H1 (cell line): ENCODE measurements at regions not wholly inside any gene's neighbourhood (a gene's known extent, or its start where the extent isn't known, plus 50 kb on each side); places are given as distances from the start of the nearest gene placed in this dataset.

Experiments used
- CTCF ChIA-PET: fragments of 300-600 bp; sonication (Branson Sonifier 250); formaldehyde crosslinking; loops from one replicate; lab custom pipeline; 2021; ENCODE audit not compliant: partially characterized antibody; lab: Charles Lee
- POLR2A ChIA-PET: fragments of 300-600 bp; sonication (Branson Sonifier 250); formaldehyde crosslinking; loops from one replicate; lab custom pipeline; 2021; ENCODE audit warnings: inconsistent platforms; ENCODE audit not compliant: partially characterized antibody; lab: Charles Lee
- DNase-seq, 2 experiments: peaks; one replicate each; pipeline versions ENCODE4 v3.0.0 to v3.0.0-alpha.2; 2010 to 2022; ENCODE audit warnings: low spot score in 2 of 2, low read depth in 1 of 2, mixed read lengths in 1 of 2
- FAIRE-seq: peaks from 2 replicates; lab custom pipeline; 2011; peaks lifted over from hg19 to GRCh38; lab: Jason Lieb, UNC
- H2AFZ ChIP-seq: 2 replicates; pipeline ENCODE4 v1.8.1; 2012; ENCODE audit warnings: low read length, inconsistent platforms
- H2AK5ac ChIP-seq: 2 replicates; pipeline ENCODE4 v1.6.1; 2013; ENCODE audit warnings: low read depth, low read length
- H2BK120ac ChIP-seq: replicated peaks from 2 replicates; pipeline ENCODE3; 2013; ENCODE audit warnings: low read depth, low read length, inconsistent platforms
- H2BK12ac ChIP-seq: 2 replicates; pipeline ENCODE4 v1.6.1; 2013; ENCODE audit warnings: low read depth, low read length
- H2BK15ac ChIP-seq: 2 replicates; pipeline ENCODE4 v1.6.1; 2013; ENCODE audit warnings: low read length
- H2BK20ac ChIP-seq: 2 replicates; pipeline ENCODE4 v1.6.1; 2013; ENCODE audit warnings: low read length
- H2BK5ac ChIP-seq: 2 replicates; pipeline ENCODE4 v1.6.1; 2013; ENCODE audit warnings: low read depth, low read length
- H3K14ac ChIP-seq: 2 replicates; pipeline ENCODE4 v1.6.1; 2013; ENCODE audit warnings: inconsistent platforms; ENCODE audit not compliant: insufficient read length
- H3K18ac ChIP-seq: 2 replicates; pipeline ENCODE4 v1.6.1; 2013; ENCODE audit warnings: low read length; ENCODE audit errors: extremely low read depth
- H3K23ac ChIP-seq: 2 replicates; pipeline ENCODE4 v1.6.1; 2013; ENCODE audit warnings: inconsistent platforms; ENCODE audit not compliant: insufficient read length
- H3K23me2 ChIP-seq: 2 replicates; pipeline ENCODE4 v1.6.1; 2013; ENCODE audit warnings: low read depth, low read length
- H3K27ac ChIP-seq: 2 replicates; pipeline ENCODE4 v1.6.1; 2011; ENCODE audit warnings: low read depth, low read length, inconsistent platforms
- H3K27me3 ChIP-seq, 4 experiments: replicated peaks in 1 of 4; 1 replicate in 1 of 4; 2 replicates in 3 of 4; pipeline versions ENCODE4 v1.6.1 to v1.8.1; 2011 to 2013; ENCODE audit warnings: low read length in 3 of 4, mild to moderate bottlenecking in 3 of 4, inconsistent platforms in 2 of 4, mixed read lengths in 2 of 4, moderate library complexity in 1 of 4; ENCODE audit not compliant: control insufficient read depth in 3 of 4, insufficient read depth in 3 of 4; ENCODE audit errors: extremely low read depth in 1 of 4
- H3K36me3 ChIP-seq, 4 experiments: 2 replicates each; pipeline versions ENCODE4 v1.6.1 to v1.8.1; 2011 to 2013; ENCODE audit warnings: mild to moderate bottlenecking in 4 of 4, low read length in 3 of 4, moderate library complexity in 2 of 4, control low read depth in 1 of 4, inconsistent platforms in 1 of 4; ENCODE audit not compliant: insufficient read depth in 4 of 4, control insufficient read depth in 2 of 4
- H3K4ac ChIP-seq: replicated peaks from 2 replicates; pipeline ENCODE3; 2013; ENCODE audit warnings: low read length, low read depth, mixed read lengths, inconsistent platforms; ENCODE audit not compliant: insufficient read length
- H3K4me1 ChIP-seq, 4 experiments: replicated peaks in 1 of 4; 1 replicate in 1 of 4; 2 replicates in 3 of 4; pipeline versions ENCODE4 v1.6.1 to v1.8.1; 2011 to 2013; ENCODE audit warnings: low read length in 3 of 4, inconsistent platforms in 2 of 4, mixed read lengths in 1 of 4; ENCODE audit not compliant: insufficient read depth in 4 of 4, control insufficient read depth in 3 of 4
- H3K4me2 ChIP-seq, 2 experiments: 2 replicates each; pipeline versions ENCODE4 v1.6.1 to v1.8.1; 2011 to 2013; ENCODE audit warnings: low read depth in 2 of 2, low read length in 2 of 2, control low read depth in 1 of 2, inconsistent platforms in 1 of 2, mild to moderate bottlenecking in 1 of 2; ENCODE audit not compliant: insufficient read depth in 1 of 2
- H3K4me3 ChIP-seq, 4 experiments: fragments of 200-600, 300-600 bp in 1 of 4; sonication (generic), shearing (Covaris generic), sonication (Bioruptor Twin) in 1 of 4; 2 replicates each; pipeline versions ENCODE4 v1.5.1 to v1.8.1; 2011 to 2016; ENCODE audit warnings: low read length in 4 of 4, low read depth in 3 of 4, control low read depth in 2 of 4, inconsistent platforms in 2 of 4, mild to moderate bottlenecking in 2 of 4, mixed read lengths in 1 of 4, moderate library complexity in 1 of 4; ENCODE audit not compliant: insufficient read depth in 2 of 4; ENCODE audit errors: extremely low read depth in 1 of 4
- H3K56ac ChIP-seq: replicated peaks from 2 replicates; pipeline ENCODE3; 2013; ENCODE audit warnings: low read depth, mild to moderate bottlenecking, mixed read lengths, low read length, inconsistent platforms; ENCODE audit not compliant: insufficient read length
- H3K79me1 ChIP-seq: 2 replicates; pipeline ENCODE4 v1.6.1; 2013; ENCODE audit warnings: low read depth, low read length, control low read depth
- H3K79me2 ChIP-seq, 2 experiments: 2 replicates each; pipeline versions ENCODE4 v1.6.1 to v1.8.1; 2012 to 2013; ENCODE audit warnings: low read length in 2 of 2, mild to moderate bottlenecking in 2 of 2, inconsistent platforms in 1 of 2; ENCODE audit not compliant: insufficient read depth in 2 of 2, control insufficient read depth in 1 of 2
- H3K9ac ChIP-seq, 4 experiments: replicated peaks in 1 of 4; 1 replicate in 1 of 4; 2 replicates in 3 of 4; pipeline versions ENCODE4 v1.6.1 to v1.8.1; 2011 to 2013; ENCODE audit warnings: low read depth in 3 of 4, low read length in 3 of 4, control low read depth in 2 of 4, mild to moderate bottlenecking in 2 of 4, moderate library complexity in 2 of 4, inconsistent platforms in 1 of 4; ENCODE audit errors: extremely low read depth in 1 of 4
- H3K9me3 ChIP-seq, 2 experiments: 2 replicates each; pipeline versions ENCODE4 v1.6.1 to v1.8.1; 2012 to 2013; ENCODE audit warnings: mild to moderate bottlenecking in 2 of 2, moderate library complexity in 2 of 2, control low read depth in 1 of 2, inconsistent platforms in 1 of 2, low read depth in 1 of 2, low read length in 1 of 2, mixed read lengths in 1 of 2; ENCODE audit not compliant: insufficient read depth in 2 of 2
- H4K20me1 ChIP-seq, 2 experiments: replicated peaks in 1 of 2; 2 replicates each; pipeline versions ENCODE3 to v1.8.1; 2011 to 2013; ENCODE audit warnings: inconsistent platforms in 2 of 2, low read length in 2 of 2, mild to moderate bottlenecking in 1 of 2; ENCODE audit not compliant: insufficient read depth in 2 of 2, control insufficient read depth in 1 of 2
- H4K5ac ChIP-seq: 2 replicates; pipeline ENCODE4 v1.6.1; 2013; ENCODE audit warnings: low read length, low read depth, mixed read lengths, inconsistent platforms; ENCODE audit not compliant: insufficient read length
- H4K8ac ChIP-seq: 2 replicates; pipeline ENCODE4 v1.8.0; 2013; ENCODE audit warnings: mild to moderate bottlenecking, moderate library complexity, low read length, inconsistent platforms; ENCODE audit not compliant: insufficient read depth; ENCODE audit errors: extremely low read depth
- H4K91ac ChIP-seq: replicated peaks from 2 replicates; pipeline ENCODE3; 2013; ENCODE audit warnings: low read length, mixed read lengths, inconsistent platforms; ENCODE audit not compliant: insufficient read length
- ASH2L ChIP-seq: fragments of 200-600, 300-600 bp; sonication (generic); IDR thresholded peaks from one replicate; pipeline ENCODE4 v1.7.1; 2017; ENCODE audit warnings: low read length
- BCL11A ChIP-seq, 2 experiments: IDR thresholded peaks; one replicate each; pipeline ENCODE4 v1.6.1; 2011; ENCODE audit warnings: low read depth in 2 of 2, low read length in 2 of 2, mild to moderate bottlenecking in 2 of 2
- BRCA1 ChIP-seq: IDR thresholded peaks from 2 replicates; pipeline ENCODE4 v1.6.1; 2012; ENCODE audit warnings: low read depth, low read length, improper control_type of control experiment
- CTBP2 ChIP-seq: IDR thresholded peaks from 2 replicates; pipeline ENCODE4 v1.7.0; 2011; ENCODE audit warnings: borderline replicate concordance, mild to moderate bottlenecking, moderate library complexity, mixed read lengths, low read length; ENCODE audit not compliant: insufficient read depth, insufficient read length
- E2F6 ChIP-seq: IDR thresholded peaks from 2 replicates; pipeline ENCODE4 v1.6.1; 2012; ENCODE audit warnings: inconsistent platforms
- KDM1A ChIP-seq: fragments of 200-600, 300-600 bp; sonication (generic); IDR thresholded peaks from 2 replicates; pipeline ENCODE4 v1.7.1; 2016; ENCODE audit warnings: mild to moderate bottlenecking, low read length, borderline replicate concordance
- MAFK ChIP-seq: IDR thresholded peaks from 2 replicates; pipeline ENCODE4 v1.6.1; 2012; ENCODE audit warnings: low read depth, mild to moderate bottlenecking, improper control_type of control experiment, low read length
- SIN3A ChIP-seq, 2 experiments: IDR thresholded peaks in 1 of 2; conservative IDR thresholded peaks in 1 of 2; 2 replicates each; pipeline ENCODE4 v1.6.1; 2011 to 2012; ENCODE audit warnings: low read length in 2 of 2, improper control_type of control experiment in 1 of 2, low read depth in 1 of 2, mild to moderate bottlenecking in 1 of 2
- TCF12 ChIP-seq: IDR thresholded peaks from 2 replicates; pipeline ENCODE4 v1.6.1; 2011; ENCODE audit warnings: low read depth, mild to moderate bottlenecking, low read length
- USF2 ChIP-seq: IDR thresholded peaks from 2 replicates; pipeline ENCODE4 v1.6.1; 2011; ENCODE audit warnings: low read length, improper control_type of control experiment
- WGBS, 2 experiments: shearing (Covaris generic) in 1 of 2; methylation state at CpG; one replicate each; pipeline versions ENCODE4 v1.1.6 to v1.1.7; 2013 to 2015; ENCODE audit warnings: low lambda C conversion rate in 2 of 2, mixed read lengths in 2 of 2, inconsistent platforms in 1 of 2, low coverage in 1 of 2, missing lambda C conversion rate in 1 of 2; ENCODE audit not compliant: insufficient replicate concordance in 2 of 2, insufficient coverage in 1 of 2, insufficient read length in 1 of 2; ENCODE audit errors: extremely low coverage in 1 of 2, missing lambda C conversion rate in 1 of 2; 5-methylcytosine and 5-hydroxymethylcytosine counted together

- CTCF ChIA-PET = no interaction called here
- no peak overlapping the region for H3K27ac ChIP-seq
- H4K91ac ChIP-seq = no peak overlapping the region
- no peaks in the 10 kb centered on the region for H3K4me1 ChIP-seq
- H2AFZ ChIP-seq = no peak overlapping the region
- H3K4me2 ChIP-seq = no peak overlapping the region
- H3K4me3 ChIP-seq = no peak overlapping the region
- POLR2A ChIA-PET = no interaction called here
- no peak overlapping the region for H2BK15ac ChIP-seq
- H3K18ac ChIP-seq = no peak overlapping the region
- no peak for DNase-seq
- no peak overlapping the region for H2AK5ac ChIP-seq
- no peaks in the 10 kb centered on the region; a peak in 1 of 8 replicates for H3K36me3 ChIP-seq
- no peak overlapping the region for H2BK5ac ChIP-seq
- H4K5ac ChIP-seq = no peak overlapping the region
- no peak overlapping the region for H2BK120ac ChIP-seq
- no peak overlapping the region for H2BK20ac ChIP-seq
- no peaks in the 10 kb centered on the region for H4K20me1 ChIP-seq
- FAIRE-seq = no peak
- H2BK12ac ChIP-seq = no peak overlapping the region
- H3K9ac ChIP-seq = no peak overlapping the region
- no peak overlapping the region for H3K23ac ChIP-seq
- H3K79me2 ChIP-seq = no peaks in the 10 kb centered on the region
- H3K56ac ChIP-seq = no peak overlapping the region
- H3K23me2 ChIP-seq = no peaks in the 10 kb centered on the region
- no peak overlapping the region for H3K4ac ChIP-seq
- TF ChIP-seq USF2 = no peak
- TF ChIP-seq E2F6 = no peak
- TF ChIP-seq BCL11A (IDR thresholded peaks at IDR 0.05; ENCODE audit: low read depth in 2 of 2, low read length in 2 of 2) = no peak
- TF ChIP-seq TCF12 = no peak
- TF ChIP-seq ASH2L = no peak
- TF ChIP-seq BRCA1 = no peak
- no peak for TF ChIP-seq MAFK
- TF ChIP-seq CTBP2 = no peak
- TF ChIP-seq KDM1A = no peak
- TF ChIP-seq SIN3A (conservative IDR thresholded peaks at IDR 0.05 in 1 of 2, IDR thresholded peaks at IDR 0.05 in 1 of 2; ENCODE audit: low read depth in 1 of 2, low read length in 2 of 2) = no peak
- H4K8ac ChIP-seq = no peak overlapping the region
- H3K9me3 ChIP-seq = no peaks in the 10 kb centered on the region
- H3K27me3 ChIP-seq = no peaks in the 10 kb centered on the region
- H3K14ac ChIP-seq = no peak overlapping the region
- WGBS, 2 experiments = 72% methylated on average over 2 of the region's 2 CpGs; no CpG with 5 or more reads in 1 of the 2 experiments
- no peaks in the 10 kb centered on the region for H3K79me1 ChIP-seq
Observed at GRCh38 chr21:35219291-35219690, 170.2 kb upstream of the RUNX1 start.
